Prostate gland (tissue), 2 donors: ENCODE measurements at regions not wholly inside any gene's neighbourhood (a gene's known extent, or its start where the extent isn't known, plus 50 kb on each side); places are given as distances from the start of the nearest gene placed in this dataset.

ENCODE experiments used
- DNase-seq: peaks from one replicate; pipeline ENCODE4 v3.0.0-alpha.2; 2019; ENCODE audit warnings: low spot score
- H3K27ac ChIP-seq, 2 donors: fragments of 200-600 bp; sonication (generic); 2 replicates each; pipeline ENCODE4 v1.5.1; 2017 to 2019
- H3K27me3 ChIP-seq: fragments of 200-600 bp; sonication (generic); replicated peaks from 2 replicates; pipeline ENCODE4 v1.5.1; 2019; ENCODE audit not compliant: insufficient read depth
- H3K36me3 ChIP-seq, 2 donors: fragments of 200-600 bp; sonication (generic); 1 replicate in 1 of 2; 2 replicates in 1 of 2; pipeline versions ENCODE4 v1.5.1 to v1.8.1; 2017 to 2019
- H3K4me1 ChIP-seq: fragments of 200-600 bp; sonication (generic); replicated peaks from 2 replicates; pipeline ENCODE4 v1.5.1; 2019
- H3K4me3 ChIP-seq, 2 donors: fragments of 200-600 bp; sonication (generic); 2 replicates each; pipeline ENCODE4 v1.5.1; 2017 to 2019
- H3K9me3 ChIP-seq: fragments of 200-600 bp; sonication (generic); 2 replicates; pipeline ENCODE4 v1.5.1; 2017
- CTCF ChIP-seq, 4 experiments: fragments of 200-600 bp in 2 of 4; fragments of 450-650 bp in 2 of 4; sonication (generic) in 2 of 4; IDR thresholded peaks; 1 replicate in 3 of 4; 2 replicates in 1 of 4; pipeline ENCODE4 v1.5.1; 2016 to 2019; ENCODE audit warnings: antibody characterized with exemption in 4 of 4, mild to moderate bottlenecking in 2 of 4, moderate library complexity in 2 of 4
- POLR2A ChIP-seq: fragments of 450-650 bp; IDR thresholded peaks from one replicate; pipeline ENCODE4 v1.6.1; 2016; ENCODE audit warnings: antibody characterized with exemption, mild to moderate bottlenecking
- POLR2AphosphoS5 ChIP-seq: sonication (generic); formaldehyde crosslinking; IDR thresholded peaks from one replicate; pipeline ENCODE4 v1.6.1; 2017; ENCODE audit warnings: antibody characterized with exemption
- WGBS: methylation state at CpG from one replicate; pipeline ENCODE4 v1.1.5; 2018; 5-methylcytosine and 5-hydroxymethylcytosine counted together
- intact Hi-C: fragments of 100-400 bp; cut with DNase I; formaldehyde crosslinking; loops from one replicate; pipeline ENCODE4 v1.14.2; 2022

- Histone ChIP-seq H3K9me3 (no peaks in the 10 kb centered on the region), H3K36me3 (no peaks in the 10 kb centered on the region), H3K4me3 (no peak overlapping the region), H3K27me3 (no peaks in the 10 kb centered on the region), H3K27ac (no peak overlapping the region), H3K4me1 (no peaks in the 10 kb centered on the region)
- no peak for DNase-seq
- intact Hi-C loops: no loop called here
- 67% methylated on average over 1 of the region's 1 CpG for WGBS
- no peak for TF ChIP-seq POLR2A
- TF ChIP-seq CTCF (IDR thresholded peaks at IDR 0.05): no peak
- no peak for TF ChIP-seq POLR2AphosphoS5
These were observed 92.6 kb downstream of the OR5AK2 start for GRCh38 chr11:57081356-57081755.

- TF ChIP-seq CTCF (IDR thresholded peaks at IDR 0.05) (no peak), POLR2AphosphoS5 (no peak), POLR2A (no peak)
- H3K27ac ChIP-seq: no peak overlapping the region
- no peak overlapping the region for H3K4me3 ChIP-seq
- no peaks in the 10 kb centered on the region for H3K27me3 ChIP-seq
- H3K36me3 ChIP-seq: no peaks in the 10 kb centered on the region
- intact Hi-C loops: no loop called here
- no peaks in the 10 kb centered on the region for H3K4me1 ChIP-seq
- DNase-seq: no peak
- no peaks in the 10 kb centered on the region for H3K9me3 ChIP-seq
- WGBS: 66% methylated on average over 1 of the region's 1 CpG
These were observed 93.4 kb downstream of the OR5AK2 start for GRCh38 chr11:57082125-57082524.

- H3K4me1 ChIP-seq: no peaks in the 10 kb centered on the region
- H3K36me3 ChIP-seq: no peaks in the 10 kb centered on the region
- peak; percentile 5 for DNase-seq
- 58% methylated on average over 2 of the region's 2 CpGs for WGBS
- intact Hi-C loops: no loop called here
- H3K4me3 ChIP-seq: no peak overlapping the region
- TF ChIP-seq POLR2A (no peak), CTCF (IDR thresholded peaks at IDR 0.05) (no peak), POLR2AphosphoS5 (peak; percentile 17)
- peak overlapping the region in 1 of 2 donors; percentile 53 for H3K27ac ChIP-seq
- no peaks in the 10 kb centered on the region for H3K27me3 ChIP-seq
- H3K9me3 ChIP-seq: no peaks in the 10 kb centered on the region
These were observed 95.1 kb downstream of the OR5AK2 start for GRCh38 chr11:57083641-57084385.

GRCh38 chr11:57085611-57086010 is 96.1 kb upstream of the LRRC55 start:
- no peak overlapping the region for H3K27ac ChIP-seq
- peaks cover 3% of the 10 kb centered on the region for H3K27me3 ChIP-seq
- intact Hi-C loops: no loop called here
- no peaks in the 10 kb centered on the region for H3K36me3 ChIP-seq
- 24% methylated on average over 1 of the region's 1 CpG for WGBS
- TF ChIP-seq CTCF (IDR thresholded peaks at IDR 0.05): no peak
- no peak for TF ChIP-seq POLR2A
- no peak for TF ChIP-seq POLR2AphosphoS5
- no peak for DNase-seq
- H3K9me3 ChIP-seq: no peaks in the 10 kb centered on the region
- H3K4me3 ChIP-seq: no peak overlapping the region
- no peaks in the 10 kb centered on the region for H3K4me1 ChIP-seq

- no peak for DNase-seq
- peaks cover 3% of the 10 kb centered on the region for H3K27me3 ChIP-seq
- H3K36me3 ChIP-seq: no peaks in the 10 kb centered on the region
- H3K4me1 ChIP-seq: no peaks in the 10 kb centered on the region
- H3K27ac ChIP-seq: no peak overlapping the region
- intact Hi-C loops: no loop called here
- 44% methylated on average over 1 of the region's 1 CpG for WGBS
- TF ChIP-seq POLR2A: no peak
- no peak for TF ChIP-seq POLR2AphosphoS5
- no peak for TF ChIP-seq CTCF (IDR thresholded peaks at IDR 0.05)
- H3K4me3 ChIP-seq: no peak overlapping the region
- H3K9me3 ChIP-seq: no peaks in the 10 kb centered on the region
These were observed 93.8 kb upstream of the LRRC55 start for GRCh38 chr11:57087991-57088390.
